Brain microvascular endothelial cell (primary cell): ENCODE measurements at regions not wholly inside any gene's neighbourhood (a gene's known extent, or its start where the extent isn't known, plus 50 kb on each side); places are given as distances from the start of the nearest gene placed in this dataset.
"Not testable (repeated sequence)": the region's sequence is repeated elsewhere in the genome, so short reads cannot be mapped to it uniquely, and the experiment has no call there.

Source experiments
- DNase-seq: peaks from one replicate; pipeline ENCODE4 v3.0.0-alpha.2; 2020
- H3K27ac ChIP-seq: fragments of 250-450 bp; sonication (Bioruptor Pico); 2 replicates; pipeline ENCODE4 v1.5.1; 2020; ENCODE audit warnings: mild to moderate bottlenecking, moderate library complexity
- H3K27me3 ChIP-seq: fragments of 250-450 bp; sonication (Bioruptor Pico); replicated peaks from 2 replicates; pipeline ENCODE4 v1.5.1; 2020; ENCODE audit warnings: mild to moderate bottlenecking
- H3K36me3 ChIP-seq: fragments of 250-450 bp; sonication (Bioruptor Pico); replicated peaks from 2 replicates; pipeline ENCODE4 v1.5.1; 2020; ENCODE audit warnings: mild to moderate bottlenecking
- H3K4me3 ChIP-seq: 2 replicates; pipeline ENCODE4 v1.5.1; 2011; ENCODE audit warnings: low read depth, mild to moderate bottlenecking, control low read depth, low read length, moderate library complexity
- CTCF ChIP-seq: IDR thresholded peaks from 2 replicates; pipeline ENCODE4 v1.5.1; 2011; ENCODE audit warnings: low read depth, mild to moderate bottlenecking, moderate library complexity, low read length, control low read depth, inconsistent platforms; ENCODE audit errors: missing control alignments
- in situ Hi-C: cut with HindIII; loops from 2 replicates; pipeline ENCODE4 v1.10.0; 2017; ENCODE audit warnings: low sequenced_read_pairs, low pct_ligation_motif_present

GRCh38 chr22:49390954-49391353 is 436.7 kb downstream of the BRD1 start:
- Histone ChIP-seq H3K4me3 (no peak overlapping the region), H3K27me3 (no peaks in the 10 kb centered on the region), H3K36me3 (no peaks in the 10 kb centered on the region), H3K27ac (no peak overlapping the region)
- in situ Hi-C loops: no loop called here
- TF ChIP-seq CTCF: no peak
- DNase-seq: no peak

GRCh38 chr22:49383909-49384308 is 443.8 kb downstream of the BRD1 start:
- H3K27ac ChIP-seq, H3K36me3 ChIP-seq, H3K27me3 ChIP-seq, in situ Hi-C loops, H3K4me3 ChIP-seq, DNase-seq: not testable (repeated sequence)

- in situ Hi-C loops: no loop called here
- H3K27ac ChIP-seq: no peak overlapping the region
- H3K4me3 ChIP-seq: no peak overlapping the region
- no peak for DNase-seq
- no peak for TF ChIP-seq CTCF
- no peaks in the 10 kb centered on the region for H3K36me3 ChIP-seq
- no peaks in the 10 kb centered on the region for H3K27me3 ChIP-seq
These were observed 445.3 kb downstream of the BRD1 start for GRCh38 chr22:49382451-49382735.

- Histone ChIP-seq H3K4me3 (no peak overlapping the region), H3K36me3 (no peaks in the 10 kb centered on the region), H3K27me3 (no peaks in the 10 kb centered on the region), H3K27ac (no peak overlapping the region)
- in situ Hi-C loops: no loop called here
- DNase-seq: no peak
- TF ChIP-seq CTCF: no peak
These were observed 445.9 kb downstream of the BRD1 start for GRCh38 chr22:49381595-49382450.

GRCh38 chr22:49380828-49381114 is 446.9 kb downstream of the BRD1 start:
- H3K4me3 ChIP-seq: no peak overlapping the region
- no peak overlapping the region for H3K27ac ChIP-seq
- no peaks in the 10 kb centered on the region for H3K27me3 ChIP-seq
- no peak for DNase-seq
- in situ Hi-C loops: no loop called here
- TF ChIP-seq CTCF: no peak
- no peaks in the 10 kb centered on the region for H3K36me3 ChIP-seq

GRCh38 chr22:49380095-49380827 is 447.4 kb downstream of the BRD1 start:
- DNase-seq: no peak
- no peak for TF ChIP-seq CTCF
- Histone ChIP-seq H3K27ac (no peak overlapping the region), H3K4me3 (no peak overlapping the region), H3K27me3 (no peaks in the 10 kb centered on the region), H3K36me3 (no peaks in the 10 kb centered on the region)
- in situ Hi-C loops: no loop called here
